ENCODE measurements at regions not wholly inside any gene's neighbourhood (a gene's known extent, or its start where the extent isn't known, plus 50 kb on each side); places are given as distances from the start of the nearest gene placed in this dataset.

- TF ChIP-seq CTCF (IDR thresholded peaks at IDR 0.05 in 8 of 11, conservative IDR thresholded peaks at IDR 0.05 in 3 of 11): no peak
- no peak for TF ChIP-seq POLR2A (IDR thresholded peaks at IDR 0.05)
- no peak for TF ChIP-seq POLR2AphosphoS5 (IDR thresholded peaks at IDR 0.05)
Observed at GRCh38 chr15:77819851-77820728, 187.4 kb upstream of the LINGO1 start.
